ENCODE measurements at regions not wholly inside any gene's neighbourhood (a gene's known extent, or its start where the extent isn't known, plus 50 kb on each side); places are given as distances from the start of the nearest gene placed in this dataset.

DNA sequence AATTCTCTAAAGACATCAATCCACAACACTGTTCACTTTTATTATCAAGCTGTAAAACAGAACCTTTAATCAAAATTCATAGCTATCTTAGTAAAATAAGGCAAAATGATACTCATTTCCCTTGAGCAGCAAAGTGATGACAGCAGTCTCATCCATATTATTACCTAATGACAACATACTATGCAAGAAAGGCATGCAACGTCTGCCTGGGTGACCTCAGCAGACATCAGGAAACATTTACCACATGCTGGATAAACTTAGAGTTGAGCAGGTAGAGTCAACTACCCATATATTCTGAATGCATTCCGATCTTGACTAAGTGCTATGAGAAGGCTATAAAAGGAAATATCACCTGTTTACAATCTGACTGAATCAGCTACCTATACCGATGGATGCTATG lies 145.1 kb downstream of the SIPA1L2 start:
- H3K9me1 ChIP-seq (ENCODE audit: insufficient read depth, low read length), result peaks cover 7% of the 10 kb centered on the region; the same call in 1 of the 2 replicates
- no peak for DNase-seq
- no peak overlapping the region for H2BK15ac ChIP-seq (ENCODE audit: low read depth, low read length)
- H3K23ac ChIP-seq (ENCODE audit: low read depth, low read length), result no peak overlapping the region
- no peak overlapping the region for H4K5ac ChIP-seq (ENCODE audit: low read depth, low read length)
- H3K14ac ChIP-seq (replicated peaks; ENCODE audit: low read depth, low read length), result no peak overlapping the region
- no peak overlapping the region for H4K8ac ChIP-seq (ENCODE audit: low read depth in 2 of 2, low read length in 2 of 2)
- H3K4me3 ChIP-seq (ENCODE audit: insufficient read depth, low read depth, low read length), result no peak overlapping the region
- H3K9me3 ChIP-seq (ENCODE audit: control insufficient read depth, insufficient read depth, low read length), result no peaks in the 10 kb centered on the region
- no peak overlapping the region for H3K27ac ChIP-seq (ENCODE audit: insufficient read depth, low read length)
- TF ChIP-seq MAFK (IDR thresholded peaks at IDR 0.05; ENCODE audit: low read depth, low read length) (no peak), MXI1 (IDR thresholded peaks at IDR 0.05; ENCODE audit: borderline replicate concordance, low read depth, low read length) (no peak), NFE2L2 (IDR thresholded peaks at IDR 0.05; ENCODE audit: low read depth, low read length) (no peak), POLR2A (IDR thresholded peaks at IDR 0.05; ENCODE audit: low read depth, low read length) (no peak), BHLHE40 (IDR thresholded peaks at IDR 0.05; ENCODE audit: low read depth, low read length) (no peak), RFX5 (IDR thresholded peaks at IDR 0.05; ENCODE audit: low read depth, low read length) (no peak), FOS (IDR thresholded peaks at IDR 0.05; ENCODE audit: low read depth, low read length) (no peak), RAD21 (IDR thresholded peaks at IDR 0.05; ENCODE audit: low read length) (no peak), CEBPB (IDR thresholded peaks at IDR 0.05; ENCODE audit: low read depth, low read length) (no peak), MAZ (IDR thresholded peaks at IDR 0.05; ENCODE audit: borderline replicate concordance, low read depth, low read length) (no peak), CHD1 (IDR thresholded peaks at IDR 0.05; ENCODE audit: low read depth, low read length) (no peak), RCOR1 (IDR thresholded peaks at IDR 0.05; ENCODE audit: insufficient replicate concordance, low read length) (no peak), SMC3 (IDR thresholded peaks at IDR 0.05; ENCODE audit: low read depth, low read length) (no peak)
- TF ChIP-seq, protein P1, sequence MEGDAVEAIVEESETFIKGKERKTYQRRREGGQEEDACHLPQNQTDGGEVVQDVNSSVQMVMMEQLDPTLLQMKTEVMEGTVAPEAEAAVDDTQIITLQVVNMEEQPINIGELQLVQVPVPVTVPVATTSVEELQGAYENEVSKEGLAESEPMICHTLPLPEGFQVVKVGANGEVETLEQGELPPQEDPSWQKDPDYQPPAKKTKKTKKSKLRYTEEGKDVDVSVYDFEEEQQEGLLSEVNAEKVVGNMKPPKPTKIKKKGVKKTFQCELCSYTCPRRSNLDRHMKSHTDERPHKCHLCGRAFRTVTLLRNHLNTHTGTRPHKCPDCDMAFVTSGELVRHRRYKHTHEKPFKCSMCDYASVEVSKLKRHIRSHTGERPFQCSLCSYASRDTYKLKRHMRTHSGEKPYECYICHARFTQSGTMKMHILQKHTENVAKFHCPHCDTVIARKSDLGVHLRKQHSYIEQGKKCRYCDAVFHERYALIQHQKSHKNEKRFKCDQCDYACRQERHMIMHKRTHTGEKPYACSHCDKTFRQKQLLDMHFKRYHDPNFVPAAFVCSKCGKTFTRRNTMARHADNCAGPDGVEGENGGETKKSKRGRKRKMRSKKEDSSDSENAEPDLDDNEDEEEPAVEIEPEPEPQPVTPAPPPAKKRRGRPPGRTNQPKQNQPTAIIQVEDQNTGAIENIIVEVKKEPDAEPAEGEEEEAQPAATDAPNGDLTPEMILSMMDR (conservative IDR thresholded peaks at IDR 0.05; ENCODE audit: low read depth, low read length), result no peak
- TF ChIP-seq, protein P2, sequence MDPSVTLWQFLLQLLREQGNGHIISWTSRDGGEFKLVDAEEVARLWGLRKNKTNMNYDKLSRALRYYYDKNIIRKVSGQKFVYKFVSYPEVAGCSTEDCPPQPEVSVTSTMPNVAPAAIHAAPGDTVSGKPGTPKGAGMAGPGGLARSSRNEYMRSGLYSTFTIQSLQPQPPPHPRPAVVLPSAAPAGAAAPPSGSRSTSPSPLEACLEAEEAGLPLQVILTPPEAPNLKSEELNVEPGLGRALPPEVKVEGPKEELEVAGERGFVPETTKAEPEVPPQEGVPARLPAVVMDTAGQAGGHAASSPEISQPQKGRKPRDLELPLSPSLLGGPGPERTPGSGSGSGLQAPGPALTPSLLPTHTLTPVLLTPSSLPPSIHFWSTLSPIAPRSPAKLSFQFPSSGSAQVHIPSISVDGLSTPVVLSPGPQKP (IDR thresholded peaks at IDR 0.05; ENCODE audit: borderline replicate concordance, low read depth, low read length), result no peak
- TF ChIP-seq, protein P3, sequence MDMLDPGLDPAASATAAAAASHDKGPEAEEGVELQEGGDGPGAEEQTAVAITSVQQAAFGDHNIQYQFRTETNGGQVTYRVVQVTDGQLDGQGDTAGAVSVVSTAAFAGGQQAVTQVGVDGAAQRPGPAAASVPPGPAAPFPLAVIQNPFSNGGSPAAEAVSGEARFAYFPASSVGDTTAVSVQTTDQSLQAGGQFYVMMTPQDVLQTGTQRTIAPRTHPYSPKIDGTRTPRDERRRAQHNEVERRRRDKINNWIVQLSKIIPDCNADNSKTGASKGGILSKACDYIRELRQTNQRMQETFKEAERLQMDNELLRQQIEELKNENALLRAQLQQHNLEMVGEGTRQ (IDR thresholded peaks at IDR 0.05; ENCODE audit: low read depth, low read length), result no peak
- BruUV-seq (replicated peaks), result no TSS peak
- no peak overlapping the region for H4K91ac ChIP-seq (ENCODE audit: insufficient read depth, low read depth, low read length)
- H3K4ac ChIP-seq (ENCODE audit: low read depth, low read length), result no peak overlapping the region
- ChIA-PET POLR2A (ENCODE audit: unreplicated experiment) (no interaction called here), CTCF (interaction anchor here (0.6 kb wide), 1 partner anchor 55 kb away, joined by 3 read pairs; no protein-coding TSS in a partner anchor)
- dilution Hi-C loops (cut with HindIII; ENCODE audit: low sequenced_read_pairs, unreplicated experiment), result no loop called here
- H2AFZ ChIP-seq (replicated peaks; ENCODE audit: low read length, poor library complexity), result no peak overlapping the region
- no peak overlapping the region for H3K56ac ChIP-seq (ENCODE audit: extremely low read depth, insufficient read depth, low read length)
- no peak overlapping the region for H3K9ac ChIP-seq (ENCODE audit: low read depth, low read length)
- no peaks in the 10 kb centered on the region for H3K27me3 ChIP-seq (ENCODE audit: control insufficient read depth, insufficient read depth, low read length)
- peaks cover 9% of the 10 kb centered on the region for H3K36me3 ChIP-seq (ENCODE audit: control insufficient read depth, insufficient read depth, low read length)
- WGBS, 2 experiments (ENCODE audit: extremely low coverage in 2 of 2, insufficient read length in 1 of 2), result no CpG with 5 or more reads among the region's 3 CpGs
- intact Hi-C loops (cut with micrococcal nuclease), result no loop called here
- peaks cover 0 to 4% of the 10 kb centered on the region in 2 experiments; a peak in 1 of 4 replicates for H3K79me1 ChIP-seq (ENCODE audit: low read depth in 1 of 2, low read length in 2 of 2)
- ATAC-seq (ENCODE audit: low read depth), result no peak
- no peak overlapping the region for H2BK20ac ChIP-seq (ENCODE audit: low read depth, low read length)
- peaks cover 13% of the 10 kb centered on the region for H3K4me1 ChIP-seq (ENCODE audit: control insufficient read depth, insufficient read depth, low read length)
- in situ Hi-C loops (cut with MboI; ENCODE audit: low sequenced_read_pairs), result no loop called here
- H2BK5ac ChIP-seq (ENCODE audit: low read depth, low read length, poor library complexity, severe bottlenecking), result no peak overlapping the region
- no peaks in the 10 kb centered on the region for H4K20me1 ChIP-seq (ENCODE audit: insufficient read depth, low read length)
- H2AK9ac ChIP-seq (replicated peaks; ENCODE audit: low read depth, low read length, poor library complexity), result no peak overlapping the region
- H2BK120ac ChIP-seq (ENCODE audit: low read depth, low read length), result no peak overlapping the region
- H3K4me2 ChIP-seq (ENCODE audit: low read depth, low read length), result no peak overlapping the region
- H3K18ac ChIP-seq (ENCODE audit: low read depth, low read length), result no peak overlapping the region
- no peak overlapping the region for H2AK5ac ChIP-seq (ENCODE audit: low read depth, low read length)

Data from IMR-90 (cell line).